ENCODE measurements at regions not wholly inside any gene's neighbourhood (a gene's known extent, or its start where the extent isn't known, plus 50 kb on each side); places are given as distances from the start of the nearest gene placed in this dataset.

DNA sequence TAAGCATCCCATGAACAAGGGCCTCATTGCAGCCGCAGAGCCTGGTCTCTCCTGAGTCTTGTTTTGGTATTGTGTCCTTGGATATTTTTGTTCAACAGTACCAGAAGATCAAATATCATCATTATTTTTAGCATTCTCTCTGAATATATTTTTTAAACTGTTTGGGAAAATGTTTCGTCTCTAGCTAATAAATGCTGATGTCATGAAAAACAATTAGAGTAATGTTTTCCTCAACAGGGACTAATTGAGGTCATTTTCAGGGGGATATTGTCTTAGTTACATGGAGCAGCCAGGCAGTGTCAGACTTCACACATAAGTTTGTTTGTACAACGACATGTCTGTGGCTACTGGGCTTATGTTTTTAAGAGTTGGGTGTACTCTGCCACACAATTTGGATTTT, 805.3 kb upstream of the SOX9 start:
- no peak for DNase-seq

DNA sequence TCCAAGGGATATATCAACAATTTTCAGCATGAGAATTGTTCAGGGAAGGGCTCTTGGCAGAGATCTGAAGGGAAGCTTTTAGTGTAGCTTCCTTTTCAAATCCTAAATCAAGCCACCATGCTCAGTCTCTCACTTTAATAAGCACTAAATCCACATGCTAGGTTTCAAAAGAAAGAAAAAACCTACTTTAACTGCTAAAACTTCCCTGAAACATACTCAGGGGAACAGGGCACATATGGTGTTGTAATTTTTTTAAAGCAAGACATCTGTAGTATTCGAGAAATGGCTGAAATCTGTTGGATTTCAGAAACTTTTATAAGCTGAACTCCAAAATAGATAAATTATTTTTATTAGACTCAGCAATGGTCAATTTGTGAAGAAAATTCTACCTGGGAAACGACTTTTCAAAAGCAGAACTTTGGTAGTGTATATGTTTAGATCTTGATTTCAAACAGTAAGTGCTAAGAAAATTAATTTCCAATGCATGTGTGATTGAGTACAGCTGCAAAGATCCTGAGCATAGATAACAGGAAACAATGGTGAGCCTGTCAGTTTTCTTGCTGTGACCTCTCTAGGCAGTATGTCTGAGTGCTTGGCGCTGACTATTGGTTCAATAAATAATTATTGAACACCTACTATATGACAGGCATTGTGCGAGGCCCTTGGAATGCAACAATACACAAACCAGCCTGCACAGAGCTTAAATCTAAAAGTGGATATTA, 804.5 kb upstream of the SOX9 start:
- no peak for DNase-seq

DNA sequence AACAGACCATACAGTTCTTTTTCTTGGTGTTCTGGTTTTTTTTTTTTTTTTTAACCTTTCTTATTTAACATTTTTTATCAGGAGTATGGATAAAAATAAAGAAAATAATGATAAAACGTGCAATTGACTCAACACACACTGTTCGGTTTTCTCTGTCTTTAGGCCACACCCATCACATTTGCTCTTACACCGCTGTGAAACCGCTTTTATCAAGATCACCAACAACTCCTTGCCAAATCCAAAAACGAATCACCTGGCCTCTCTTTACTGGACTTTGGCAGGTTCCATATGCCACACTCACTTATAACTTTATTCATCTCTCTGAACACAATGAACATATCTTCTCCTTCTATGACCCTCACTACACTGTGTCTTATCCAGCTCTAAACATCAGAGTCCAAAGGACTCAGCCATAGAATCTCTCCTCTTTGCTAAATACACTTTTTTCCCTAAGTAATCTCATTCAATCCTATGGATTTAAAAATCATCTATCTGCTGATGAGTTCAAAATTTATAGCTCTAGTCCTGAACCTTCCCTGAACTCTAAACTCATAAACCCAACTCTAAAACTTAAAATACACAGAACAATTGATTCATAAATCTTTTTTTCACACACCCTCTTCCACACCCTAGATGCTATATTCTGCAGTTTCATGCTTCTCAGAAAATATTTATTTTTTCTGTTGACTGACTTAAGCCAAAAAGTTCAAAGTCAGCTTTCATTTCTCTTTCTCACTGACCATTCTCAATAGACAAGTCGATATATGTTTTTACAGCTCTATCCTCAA, 800.6 kb upstream of the SOX9 start:
- DNase-seq, result no peak

DNA sequence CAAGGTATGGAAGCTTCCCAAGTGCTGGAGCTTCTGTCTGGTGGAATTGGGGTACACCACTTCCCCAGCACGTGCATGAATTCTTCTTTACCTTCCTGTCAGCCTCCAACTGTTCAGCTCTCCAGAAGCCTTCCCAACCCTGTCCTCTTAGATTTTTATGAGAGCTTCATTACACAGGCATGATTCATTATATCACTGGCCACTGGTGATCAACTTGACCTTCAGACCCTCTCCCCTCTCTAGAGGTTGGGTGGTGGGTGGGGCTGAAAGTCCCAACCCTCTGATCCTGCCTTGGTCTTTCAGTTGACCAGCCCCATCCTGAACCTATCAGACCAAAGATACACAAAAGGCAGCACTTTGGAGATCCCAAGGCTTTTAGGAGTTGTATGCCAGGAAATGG, 795.7 kb upstream of the SOX9 start:
- DNase-seq, result no peak

DNA sequence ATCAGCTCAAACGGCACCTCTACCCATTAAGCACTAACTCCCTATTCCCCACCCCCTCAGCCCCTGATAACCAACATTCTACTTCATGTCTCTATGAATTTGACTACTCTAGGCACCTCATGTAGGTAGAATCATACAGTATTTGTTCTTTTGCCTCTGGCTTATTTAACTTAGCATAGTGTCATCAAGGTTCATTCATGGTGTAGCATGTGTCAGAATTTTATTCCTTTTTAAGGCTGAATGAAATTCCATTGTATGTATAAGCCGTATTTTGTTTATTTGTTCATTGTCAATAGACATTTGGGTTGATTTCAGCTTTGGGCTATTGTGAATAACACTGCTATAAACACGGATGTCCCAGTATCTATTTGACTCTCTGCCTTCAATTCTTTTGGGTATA, 794.9 kb upstream of the SOX9 start:
- no peak for DNase-seq

DNA sequence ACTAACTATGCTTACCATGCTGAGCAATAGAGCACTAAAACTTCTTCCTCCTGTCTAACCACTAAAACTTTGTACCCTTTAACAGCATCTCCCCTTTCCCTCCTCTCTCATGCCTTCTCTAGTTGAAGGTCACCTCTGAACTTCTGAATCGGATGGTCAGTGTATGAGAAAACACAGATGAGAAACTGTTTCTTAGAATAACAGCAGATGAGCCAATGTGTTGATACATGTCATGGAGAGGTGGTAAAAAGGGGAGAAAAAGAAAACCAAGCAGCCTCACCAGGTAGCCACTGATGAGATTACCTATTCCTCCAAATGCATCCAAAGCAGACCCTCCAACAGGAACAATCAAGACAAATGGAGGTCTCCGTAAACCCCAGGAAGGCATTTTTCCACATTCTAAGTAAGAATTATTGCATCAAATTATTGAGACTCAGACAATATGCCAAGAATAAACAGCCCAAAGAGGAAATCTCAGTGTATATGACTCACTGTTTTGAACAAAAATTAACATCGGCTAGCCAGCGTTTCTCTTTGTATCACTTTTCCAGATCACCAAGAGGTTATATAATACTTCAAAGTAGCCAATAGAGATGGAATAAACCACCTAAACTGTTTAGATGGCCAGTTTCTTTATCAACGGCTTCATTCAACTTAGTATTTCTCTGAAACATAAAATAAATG, 793.3 kb upstream of the SOX9 start:
- no peak for DNase-seq

DNA sequence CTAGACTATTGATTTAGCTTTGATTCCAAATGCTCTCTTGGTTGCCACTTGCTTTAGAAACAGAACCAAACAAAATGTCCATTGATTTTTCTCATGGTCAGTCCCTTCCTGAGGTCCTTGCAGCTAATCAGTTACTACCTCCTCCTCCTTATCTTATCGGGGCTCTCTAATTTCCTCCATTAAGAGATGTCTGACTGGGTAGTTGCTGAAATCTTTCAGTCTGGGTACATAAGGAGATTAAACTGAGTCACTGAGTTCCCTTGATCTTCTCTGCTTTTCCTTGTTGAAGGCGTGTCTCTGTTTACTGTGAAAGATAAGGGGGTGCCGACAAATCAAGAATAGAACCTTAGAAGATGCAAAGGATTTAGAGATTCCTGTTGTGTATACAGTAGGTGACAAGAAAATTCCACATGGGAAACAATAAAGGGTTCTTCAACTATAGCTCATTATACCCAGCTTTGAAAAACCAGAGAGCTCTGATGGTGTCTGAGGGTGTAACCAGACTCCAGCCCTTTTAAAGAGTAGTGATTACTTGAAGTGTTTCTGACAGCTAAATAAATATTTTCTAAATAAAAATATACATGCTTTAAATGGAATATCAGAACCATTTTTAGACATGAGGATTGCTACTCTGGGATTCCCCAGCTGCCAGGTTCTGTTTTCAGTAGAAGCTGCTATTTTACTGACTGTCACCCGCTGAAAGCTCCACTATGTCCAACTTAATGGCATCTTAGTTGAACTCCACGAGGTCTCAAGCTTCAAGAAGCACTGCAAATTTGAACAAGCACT, 791.3 kb upstream of the SOX9 start:
- no peak for DNase-seq

DNA sequence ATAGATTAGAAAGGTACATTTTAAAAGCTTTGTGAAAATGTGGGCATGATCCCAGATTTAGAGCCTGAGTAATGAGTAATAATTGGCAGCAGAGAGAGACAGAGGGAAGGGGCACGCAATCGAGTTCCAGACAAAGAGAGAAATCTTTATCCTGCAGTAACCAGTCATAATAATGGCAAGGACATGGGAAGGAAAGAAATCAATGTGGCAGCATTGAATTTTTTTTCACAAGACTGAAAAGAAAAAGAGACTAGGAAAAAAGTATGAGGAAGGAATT, 790.8 kb upstream of the SOX9 start:
- no peak for DNase-seq

DNA sequence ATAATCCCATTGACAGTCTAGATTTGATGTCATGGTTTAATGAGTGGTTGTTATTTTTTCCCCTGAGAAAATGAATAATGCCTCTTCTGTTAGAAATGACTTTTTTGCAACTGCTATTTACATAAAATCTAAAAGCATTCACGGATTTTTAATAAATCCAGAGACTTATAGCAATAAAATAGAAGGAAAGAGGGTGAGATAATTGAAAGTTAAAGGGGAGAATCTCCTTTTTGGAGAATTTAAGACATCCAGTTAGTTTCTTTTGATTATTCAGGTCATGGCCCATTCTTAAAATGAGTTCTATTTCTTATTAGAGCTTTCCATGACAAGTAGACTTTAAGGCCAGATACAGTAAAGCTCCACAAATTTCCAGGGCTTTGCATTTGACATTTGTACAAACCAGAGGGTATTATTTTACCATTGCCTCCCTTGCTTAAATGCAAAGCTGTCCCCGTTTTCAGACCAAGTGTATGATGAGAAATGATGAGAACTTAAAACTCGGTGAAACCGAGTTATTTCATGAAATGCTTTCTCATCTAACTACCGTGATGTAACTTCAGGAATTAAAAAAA, 789.0 kb upstream of the SOX9 start:
- DNase-seq, result no peak

DNA sequence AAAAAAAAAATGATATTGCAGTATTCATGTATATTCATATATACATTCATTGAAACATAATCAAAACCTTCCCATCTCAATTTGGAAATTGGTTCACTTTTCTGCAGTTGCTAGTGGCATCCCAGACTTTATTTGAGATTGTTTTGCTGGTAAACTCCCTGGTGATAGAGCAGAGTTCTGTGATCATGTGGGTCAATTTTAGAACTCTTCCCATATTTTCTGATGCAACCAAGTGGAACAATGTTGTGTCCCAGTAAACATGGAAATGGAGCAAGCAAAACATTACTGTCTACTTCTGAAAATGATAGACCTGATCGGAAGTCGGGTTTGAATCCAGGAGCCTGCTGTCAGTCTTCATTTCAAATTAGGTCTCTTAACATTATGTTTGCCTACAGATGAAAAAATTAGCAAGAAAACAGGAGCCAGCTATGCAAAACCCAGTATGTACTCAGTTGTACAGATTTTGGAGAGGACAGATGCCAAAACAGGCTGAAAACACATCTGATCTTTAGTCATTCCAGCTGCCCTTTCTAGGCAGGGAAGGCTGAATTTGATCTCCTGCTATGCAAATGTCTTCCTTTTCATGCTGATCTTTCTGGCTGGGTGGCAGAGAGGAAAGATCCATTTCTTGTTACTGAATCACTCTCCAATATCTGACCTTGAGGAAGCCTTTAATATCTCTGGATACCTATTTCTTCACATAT, 786.6 kb upstream of the SOX9 start:
- no peak for DNase-seq

DNA sequence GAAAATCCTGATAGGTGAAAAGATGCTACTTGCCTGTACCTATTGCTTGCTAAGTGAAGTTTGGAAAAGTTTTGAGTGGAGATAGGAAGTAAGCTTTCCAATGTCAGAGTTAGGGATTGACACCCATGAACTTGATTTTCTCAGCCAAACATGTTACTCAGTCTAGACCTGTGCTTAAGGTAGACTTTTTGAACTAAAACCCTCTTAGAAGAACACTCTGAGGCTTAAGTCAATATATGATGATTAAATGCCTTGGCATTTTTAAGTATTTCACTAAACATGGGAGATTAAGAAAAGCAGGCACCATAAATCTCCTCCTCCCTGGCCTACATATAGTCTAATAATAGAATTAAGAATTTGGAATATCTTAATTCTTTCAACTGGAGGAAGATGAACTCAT, 785.6 kb upstream of the SOX9 start:
- DNase-seq, result peak; percentile 26

DNA sequence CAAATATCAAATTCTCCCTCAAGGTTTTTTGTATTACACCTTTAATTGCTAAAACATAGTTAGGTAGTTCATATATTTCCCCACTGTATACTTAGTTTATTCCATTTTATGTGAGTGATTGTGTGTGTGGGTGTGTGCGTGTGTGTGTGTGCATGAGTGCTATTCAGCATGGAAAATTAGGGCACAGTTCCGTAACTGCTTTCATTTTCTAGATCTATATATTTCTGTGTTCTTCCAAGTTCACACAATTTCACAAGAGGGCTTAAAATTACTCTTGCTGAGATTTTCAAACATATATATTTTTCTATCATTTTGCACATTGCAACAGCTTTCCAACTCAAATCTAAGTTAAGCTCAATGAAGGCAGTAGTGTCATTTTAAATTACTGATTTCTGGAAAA, 782.9 kb upstream of the SOX9 start:
- no peak for DNase-seq

DNA sequence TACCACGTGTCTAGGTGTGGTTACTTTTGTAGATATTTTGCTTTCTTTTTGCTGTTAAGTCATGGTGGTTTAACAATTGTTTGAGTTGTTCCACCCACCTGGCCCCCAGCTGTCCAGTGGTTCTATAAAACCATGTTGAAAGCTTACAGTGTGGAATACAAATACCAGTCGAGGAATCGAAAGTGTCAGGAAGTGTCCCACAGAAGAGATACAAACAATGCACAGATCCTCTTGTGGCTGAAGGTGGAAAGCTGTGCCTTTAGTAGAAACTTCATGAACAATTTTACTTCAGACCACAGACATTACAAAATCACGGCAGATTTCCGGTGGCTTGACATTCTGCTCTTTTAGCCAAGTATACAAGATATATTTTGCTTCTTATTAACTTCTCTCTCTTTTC, 782.4 kb upstream of the SOX9 start:
- peak; percentile 61 for DNase-seq

DNA sequence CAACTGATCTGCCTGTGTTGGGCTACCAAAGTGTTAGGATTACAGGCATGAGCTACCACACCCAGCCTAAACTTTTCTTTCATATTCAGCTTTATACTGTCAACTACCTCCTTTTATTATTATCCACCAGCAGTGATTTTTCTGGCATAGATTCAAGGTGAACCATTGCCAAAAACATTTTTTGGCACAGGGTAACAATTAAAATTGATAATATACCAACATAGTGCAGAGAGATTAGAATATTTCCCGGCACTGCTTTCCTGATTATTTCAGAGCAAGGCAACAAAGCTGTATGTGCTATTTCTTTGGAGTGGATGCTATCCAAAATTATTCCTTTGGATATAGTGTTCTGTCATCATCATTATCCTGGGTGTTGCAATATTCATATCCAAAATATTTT, 781.6 kb upstream of the SOX9 start:
- DNase-seq, result no peak

DNA sequence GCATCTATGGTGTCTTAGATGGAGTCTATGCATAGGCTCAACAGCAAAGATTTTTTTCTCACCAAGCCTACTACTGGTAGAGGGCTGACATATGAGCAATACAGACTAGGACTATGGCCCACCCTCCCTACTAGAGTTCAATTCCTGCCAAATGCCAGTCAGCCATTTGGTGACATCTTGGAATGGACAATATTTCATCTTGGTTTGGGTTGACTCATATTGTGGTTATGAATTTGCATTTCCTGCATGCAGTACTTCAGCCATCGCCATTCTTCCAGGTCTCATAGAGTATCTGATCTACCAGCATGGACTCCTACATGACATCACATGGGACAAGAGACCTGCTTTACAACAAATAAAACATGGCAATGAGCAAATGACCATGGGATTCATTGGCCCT, 778.1 kb upstream of the SOX9 start:
- peak; percentile 82 for DNase-seq

DNA sequence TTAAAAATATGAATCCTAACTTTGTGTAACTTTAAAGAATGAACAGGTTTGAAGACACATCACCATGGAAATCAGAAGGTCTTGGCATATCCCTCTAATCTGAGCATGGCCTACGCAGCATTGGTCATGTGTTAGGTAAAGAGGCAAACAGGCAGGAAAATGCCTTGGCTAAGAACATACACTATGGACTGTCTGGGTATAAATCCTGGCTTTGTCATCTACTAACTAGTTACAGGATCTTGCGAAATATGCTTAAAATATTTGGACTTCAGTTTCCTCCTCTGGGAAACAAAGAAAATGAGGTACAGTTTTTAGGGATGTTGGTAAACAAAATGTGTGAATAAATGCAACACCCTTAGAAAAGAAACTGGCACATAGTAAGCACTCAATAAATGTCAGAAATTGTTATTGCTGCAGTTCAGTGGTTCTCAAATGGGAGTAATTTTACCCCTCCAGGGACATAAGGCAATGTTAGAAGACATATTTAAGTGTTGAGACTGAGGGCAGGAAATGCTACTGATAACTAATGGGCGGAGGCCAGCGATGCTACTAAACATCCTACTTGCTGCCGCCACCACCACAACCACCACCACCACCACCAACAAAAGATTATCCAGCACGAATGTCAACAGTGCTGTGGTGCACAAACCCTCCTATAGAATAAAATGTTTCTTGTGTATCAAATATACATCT, 770.8 kb upstream of the SOX9 start:
- DNase-seq, result no peak

DNA sequence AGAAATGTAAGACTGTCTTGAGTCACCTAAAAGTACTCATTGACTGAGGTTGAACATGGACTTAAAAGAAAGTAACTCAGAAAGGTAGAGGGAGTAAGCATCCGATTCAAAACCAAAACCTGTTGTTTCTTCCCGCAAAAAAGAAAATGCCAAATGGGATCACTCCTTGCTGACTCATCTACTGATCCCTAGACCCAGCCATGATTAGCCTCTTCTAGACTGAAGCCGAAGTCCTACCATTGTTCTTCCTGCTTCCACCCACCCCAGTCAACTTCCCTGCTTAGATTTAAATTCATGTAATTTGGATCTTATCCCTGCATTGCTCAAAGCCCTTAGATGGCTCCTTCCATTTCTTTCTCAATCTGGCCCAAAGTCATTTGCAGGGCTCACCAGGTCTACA, 760.5 kb upstream of the SOX9 start:
- DNase-seq, result no peak

DNA sequence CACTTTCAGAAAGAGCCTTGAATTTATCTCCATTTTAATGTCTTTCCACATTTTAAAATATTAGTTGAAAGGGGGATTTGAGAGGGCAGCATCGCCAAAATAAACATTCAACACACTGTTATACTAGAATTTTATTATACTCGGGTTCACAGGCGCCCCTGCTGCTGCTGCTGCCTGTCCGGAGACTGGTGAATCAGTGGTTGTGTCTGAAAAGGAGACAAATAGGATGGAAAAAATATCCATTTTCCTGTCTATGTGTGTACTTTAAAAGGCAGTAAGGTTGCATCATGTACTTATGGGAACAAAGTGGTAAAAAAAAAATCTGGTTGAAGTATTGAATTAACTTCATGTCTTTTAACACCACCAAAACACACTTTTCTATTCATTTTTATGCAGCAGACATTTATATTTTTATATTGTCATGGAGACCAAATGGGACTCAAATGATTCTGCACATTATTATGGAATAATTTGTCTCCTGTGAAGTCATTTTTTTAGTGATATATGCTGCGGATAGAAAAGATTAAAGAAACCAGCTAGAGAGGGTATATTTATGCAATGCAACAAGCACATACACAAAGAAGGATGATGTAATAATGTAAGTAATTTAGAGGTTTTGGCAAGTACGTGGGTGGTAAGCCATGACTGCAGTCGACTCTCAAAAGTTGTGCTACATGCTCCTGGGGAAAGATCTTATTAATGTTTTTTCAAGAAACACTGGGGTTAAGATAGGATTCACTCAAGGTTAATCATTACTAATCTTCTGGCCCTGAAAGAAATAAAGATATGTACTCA, 759.0 kb upstream of the SOX9 start:
- DNase-seq, result peak; percentile 61

DNA sequence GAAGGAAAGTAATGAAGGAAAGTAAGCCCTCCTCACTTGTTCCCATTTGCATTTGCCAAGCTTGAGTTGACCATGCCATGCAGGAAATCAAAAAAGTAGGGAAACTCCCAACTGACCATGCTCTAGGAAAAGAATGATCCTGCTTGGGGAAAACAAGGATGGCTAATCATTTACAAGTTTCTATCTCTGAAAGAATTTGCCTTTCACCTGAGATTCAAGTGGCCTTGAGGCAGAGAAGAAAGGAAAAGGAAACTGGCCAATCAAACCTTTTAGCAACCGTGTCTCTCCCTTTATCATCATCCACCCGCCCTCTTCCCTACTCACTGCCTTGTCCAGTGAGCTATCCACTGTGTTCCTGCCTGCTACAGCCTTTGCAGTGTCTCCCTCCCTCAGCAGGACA, 757.2 kb upstream of the SOX9 start:
- DNase-seq, result no peak

DNA sequence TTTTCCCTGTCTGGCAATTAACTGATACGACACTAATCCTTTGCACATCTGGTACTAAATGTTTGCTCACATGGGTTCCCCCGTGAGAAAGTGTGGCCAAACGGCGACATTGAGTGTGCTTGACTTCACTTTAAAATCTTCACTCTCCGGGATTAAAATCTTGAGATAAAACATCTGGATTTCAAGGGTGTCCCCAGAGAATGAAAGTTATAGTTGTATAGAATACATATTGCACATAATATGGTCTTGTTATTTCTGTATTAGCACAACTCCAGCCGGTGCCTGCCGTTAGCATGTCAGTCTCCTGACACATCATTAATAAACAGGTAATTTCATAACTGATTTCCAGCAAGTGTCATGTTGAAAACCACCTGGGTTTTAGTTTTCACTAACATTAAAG, 749.0 kb upstream of the SOX9 start:
- no peak for DNase-seq

DNA sequence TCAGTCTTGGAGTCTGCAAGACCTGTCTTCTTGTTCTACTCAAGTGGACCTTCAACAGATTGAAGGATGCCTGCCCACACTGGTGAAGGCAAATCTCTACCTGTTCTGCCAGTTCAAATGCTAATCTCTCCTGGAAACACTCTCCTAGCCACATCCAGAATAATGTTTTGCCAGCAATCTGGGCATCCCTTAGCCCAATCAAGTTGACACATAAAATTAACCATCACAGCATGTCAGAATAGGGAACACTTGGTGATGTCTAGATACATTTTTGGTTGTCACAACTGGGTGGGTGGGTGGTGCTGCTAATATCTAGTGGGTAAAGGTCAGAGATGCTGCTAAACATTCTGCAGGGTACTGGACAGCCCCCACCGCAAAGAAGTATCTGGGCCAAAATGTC, 744.9 kb upstream of the SOX9 start:
- no peak for DNase-seq

Measured in fibroblast of skin of right biceps (primary cell).